Neural cell (in vitro differentiated cells): ENCODE measurements at regions not wholly inside any gene's neighbourhood (a gene's known extent, or its start where the extent isn't known, plus 50 kb on each side); places are given as distances from the start of the nearest gene placed in this dataset.

Experiments used
- H2AFZ ChIP-seq: fragments of 200-600, 300-800 bp; sonication (generic), shearing (Covaris generic); 2 replicates; pipeline ENCODE4 v1.6.0; 2014; ENCODE audit warnings: low read depth, mild to moderate bottlenecking, antibody characterized with exemption, low read length, moderate library complexity
- H3F3A ChIP-seq: fragments of 200-600 bp; shearing (Covaris generic); 2 replicates; pipeline ENCODE4 v1.6.1; 2016; ENCODE audit warnings: mild to moderate bottlenecking, moderate library complexity, mixed read lengths, antibody characterized with exemption, low read length; ENCODE audit not compliant: insufficient read depth, poor library complexity, severe bottlenecking
- H3K27ac ChIP-seq: fragments of 200-600, 300-800 bp; sonication (generic), shearing (Covaris generic); 2 replicates; pipeline ENCODE4 v1.5.1; 2014; ENCODE audit warnings: mild to moderate bottlenecking, low read length, moderate library complexity
- H3K27me3 ChIP-seq: fragments of 300-800, 200-600 bp; sonication (generic), shearing (Covaris generic); 2 replicates; pipeline ENCODE4 v1.6.0; 2014; ENCODE audit warnings: mild to moderate bottlenecking, low read depth, low read length, moderate library complexity; ENCODE audit not compliant: insufficient read depth
- H3K36me3 ChIP-seq: fragments of 300-800, 200-600 bp; sonication (generic), shearing (Covaris generic); 2 replicates; pipeline ENCODE4 v1.5.1; 2014; ENCODE audit warnings: mild to moderate bottlenecking, antibody characterized with exemption, low read length, moderate library complexity; ENCODE audit not compliant: insufficient read depth
- H3K4me2 ChIP-seq: fragments of 300-800, 200-600 bp; sonication (generic), shearing (Covaris generic); 2 replicates; pipeline ENCODE4 v1.6.0; 2014; ENCODE audit warnings: mild to moderate bottlenecking, low read length
- H3K4me3 ChIP-seq: fragments of 300-800, 200-600 bp; sonication (generic), shearing (Covaris generic); 2 replicates; pipeline ENCODE4 v1.5.1; 2014; ENCODE audit warnings: mild to moderate bottlenecking, low read length, moderate library complexity
- H3K79me2 ChIP-seq: fragments of 200-600 bp; shearing (Covaris generic); replicated peaks from 2 replicates; pipeline ENCODE4 v1.6.0; 2014; ENCODE audit warnings: mild to moderate bottlenecking, low read length, moderate library complexity; ENCODE audit not compliant: insufficient read depth
- H3K9ac ChIP-seq: fragments of 300-800, 200-600 bp; sonication (generic), shearing (Covaris generic); 2 replicates; pipeline ENCODE4 v1.6.1; 2016; ENCODE audit warnings: mild to moderate bottlenecking, low read length, mixed read lengths
- H3K9me2 ChIP-seq: fragments of 200-600 bp; shearing (Covaris generic); 2 replicates; pipeline ENCODE4 v1.6.1; 2016; ENCODE audit warnings: mild to moderate bottlenecking, low read length, mixed read lengths; ENCODE audit not compliant: insufficient read depth
- H3K9me3 ChIP-seq: fragments of 200-600, 300-800 bp; sonication (generic), shearing (Covaris generic); 2 replicates; pipeline ENCODE4 v1.6.1; 2016; ENCODE audit warnings: mild to moderate bottlenecking, mixed run types, low read length, moderate library complexity, mixed read lengths
- H4K20me1 ChIP-seq: fragments of 200-600 bp; shearing (Covaris generic); 2 replicates; pipeline ENCODE4 v1.6.1; 2016; ENCODE audit warnings: mild to moderate bottlenecking, mixed run types; ENCODE audit not compliant: insufficient read depth
- CTCF ChIP-seq: fragments of 450-650 bp; IDR thresholded peaks from 2 replicates; pipeline ENCODE4 v1.5.1; 2014; ENCODE audit warnings: antibody characterized with exemption, mild to moderate bottlenecking, moderate library complexity; ENCODE audit not compliant: poor library complexity, severe bottlenecking
- EP300 ChIP-seq: fragments of 450-650 bp; conservative IDR thresholded peaks from 2 replicates; pipeline ENCODE4 v1.6.1; 2014; ENCODE audit warnings: antibody characterized with exemption, mild to moderate bottlenecking, moderate library complexity; ENCODE audit not compliant: poor library complexity, severe bottlenecking
- EZH2 ChIP-seq: fragments of 200-600, 300-800 bp; shearing (Covaris generic), sonication (generic); IDR thresholded peaks from 2 replicates; pipeline ENCODE4 v1.6.1; 2014; ENCODE audit warnings: antibody characterized with exemption, low read length, borderline replicate concordance, mild to moderate bottlenecking; ENCODE audit not compliant: insufficient read depth, poor library complexity, severe bottlenecking
- MXI1 ChIP-seq: fragments of 450-650 bp; conservative IDR thresholded peaks from 2 replicates; pipeline ENCODE4 v1.6.1; 2014; ENCODE audit warnings: antibody characterized with exemption, mild to moderate bottlenecking; ENCODE audit not compliant: poor library complexity, severe bottlenecking
- POLR2AphosphoS5 ChIP-seq: IDR thresholded peaks from 2 replicates; pipeline ENCODE4 v1.6.1; 2012
- RAD21 ChIP-seq: fragments of 450-650 bp; conservative IDR thresholded peaks from 2 replicates; pipeline ENCODE4 v1.6.1; 2014; ENCODE audit warnings: antibody characterized with exemption, mild to moderate bottlenecking, moderate library complexity
- SMC3 ChIP-seq: fragments of 450-650 bp; conservative IDR thresholded peaks from 2 replicates; pipeline ENCODE4 v1.6.1; 2014; ENCODE audit warnings: antibody characterized with exemption, mild to moderate bottlenecking, moderate library complexity; ENCODE audit not compliant: poor library complexity
- TAF1 ChIP-seq: IDR thresholded peaks from 2 replicates; pipeline ENCODE4 v1.6.1; 2012; ENCODE audit warnings: low read depth
- TF ChIP-seq, protein P1 (sequence below): IDR thresholded peaks from 2 replicates; pipeline ENCODE4 v1.6.1; 2012; ENCODE audit warnings: borderline replicate concordance

GRCh38 chr3:72624656-72625055, 223.6 kb downstream of the SHQ1 start:
- no peaks in the 10 kb centered on the region for H3K9me3 ChIP-seq
- H3K27ac ChIP-seq = no peak overlapping the region
- H4K20me1 ChIP-seq = no peaks in the 10 kb centered on the region
- no peaks in the 10 kb centered on the region for H3K36me3 ChIP-seq
- H3K79me2 ChIP-seq = no peaks in the 10 kb centered on the region
- no peak overlapping the region for H3K4me2 ChIP-seq
- TF ChIP-seq RAD21 = no peak
- TF ChIP-seq SMC3 = no peak
- TF ChIP-seq, protein P1, sequence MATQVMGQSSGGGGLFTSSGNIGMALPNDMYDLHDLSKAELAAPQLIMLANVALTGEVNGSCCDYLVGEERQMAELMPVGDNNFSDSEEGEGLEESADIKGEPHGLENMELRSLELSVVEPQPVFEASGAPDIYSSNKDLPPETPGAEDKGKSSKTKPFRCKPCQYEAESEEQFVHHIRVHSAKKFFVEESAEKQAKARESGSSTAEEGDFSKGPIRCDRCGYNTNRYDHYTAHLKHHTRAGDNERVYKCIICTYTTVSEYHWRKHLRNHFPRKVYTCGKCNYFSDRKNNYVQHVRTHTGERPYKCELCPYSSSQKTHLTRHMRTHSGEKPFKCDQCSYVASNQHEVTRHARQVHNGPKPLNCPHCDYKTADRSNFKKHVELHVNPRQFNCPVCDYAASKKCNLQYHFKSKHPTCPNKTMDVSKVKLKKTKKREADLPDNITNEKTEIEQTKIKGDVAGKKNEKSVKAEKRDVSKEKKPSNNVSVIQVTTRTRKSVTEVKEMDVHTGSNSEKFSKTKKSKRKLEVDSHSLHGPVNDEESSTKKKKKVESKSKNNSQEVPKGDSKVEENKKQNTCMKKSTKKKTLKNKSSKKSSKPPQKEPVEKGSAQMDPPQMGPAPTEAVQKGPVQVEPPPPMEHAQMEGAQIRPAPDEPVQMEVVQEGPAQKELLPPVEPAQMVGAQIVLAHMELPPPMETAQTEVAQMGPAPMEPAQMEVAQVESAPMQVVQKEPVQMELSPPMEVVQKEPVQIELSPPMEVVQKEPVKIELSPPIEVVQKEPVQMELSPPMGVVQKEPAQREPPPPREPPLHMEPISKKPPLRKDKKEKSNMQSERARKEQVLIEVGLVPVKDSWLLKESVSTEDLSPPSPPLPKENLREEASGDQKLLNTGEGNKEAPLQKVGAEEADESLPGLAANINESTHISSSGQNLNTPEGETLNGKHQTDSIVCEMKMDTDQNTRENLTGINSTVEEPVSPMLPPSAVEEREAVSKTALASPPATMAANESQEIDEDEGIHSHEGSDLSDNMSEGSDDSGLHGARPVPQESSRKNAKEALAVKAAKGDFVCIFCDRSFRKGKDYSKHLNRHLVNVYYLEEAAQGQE = no peak
- TF ChIP-seq CTCF = no peak
- TF ChIP-seq POLR2AphosphoS5 = no peak
- no peak for TF ChIP-seq EZH2
- TF ChIP-seq TAF1 = no peak
- TF ChIP-seq EP300 = no peak
- no peak for TF ChIP-seq MXI1
- H3K27me3 ChIP-seq = no peaks in the 10 kb centered on the region
- no peak overlapping the region for H3K4me3 ChIP-seq
- H3F3A ChIP-seq = no peaks in the 10 kb centered on the region
- H3K9ac ChIP-seq = no peak overlapping the region
- H3K9me2 ChIP-seq = no peaks in the 10 kb centered on the region
- no peak overlapping the region for H2AFZ ChIP-seq

- Histone ChIP-seq H3K79me2 (no peaks in the 10 kb centered on the region), H3K4me3 (no peak overlapping the region), H3K27ac (no peak overlapping the region), H3K9me2 (no peaks in the 10 kb centered on the region), H3F3A (no peaks in the 10 kb centered on the region), H4K20me1 (no peaks in the 10 kb centered on the region), H2AFZ (no peak overlapping the region), H3K4me2 (no peak overlapping the region), H3K36me3 (no peaks in the 10 kb centered on the region), H3K9me3 (no peaks in the 10 kb centered on the region), H3K9ac (no peak overlapping the region), H3K27me3 (no peaks in the 10 kb centered on the region)
- TF ChIP-seq EZH2 (no peak), EP300 (no peak), MXI1 (no peak), SMC3 (no peak), CTCF (no peak)
- TF ChIP-seq, protein P1 = no peak
Measured at GRCh38 chr3:72618739-72619138, 229.5 kb downstream of the SHQ1 start.
